ENCODE measurements at regions not wholly inside any gene's neighbourhood (a gene's known extent, or its start where the extent isn't known, plus 50 kb on each side); places are given as distances from the start of the nearest gene placed in this dataset.

DNA sequence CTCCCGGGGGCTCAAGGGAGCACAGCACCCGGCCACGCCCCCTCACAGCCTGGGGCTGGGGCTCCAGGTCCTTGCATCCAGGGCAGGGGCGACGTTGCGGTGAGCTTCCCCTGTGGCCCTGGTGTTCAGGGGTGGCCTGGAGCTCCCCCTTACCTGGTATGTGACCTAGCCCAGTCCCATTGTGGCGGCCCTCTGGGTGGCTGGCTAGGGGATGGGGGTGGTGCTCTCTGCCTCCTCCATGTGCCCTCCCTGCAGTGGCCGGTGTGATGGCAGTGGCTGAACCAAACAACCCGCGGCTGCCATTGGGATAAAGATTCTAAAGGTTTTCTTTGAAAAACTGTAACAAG lies 288.3 kb downstream of the RDH14 start:
- Histone ChIP-seq H3K79me2 (ENCODE audit: insufficient read depth, low read length) (no peaks in the 10 kb centered on the region), H3K27me3 (ENCODE audit: insufficient read depth, low read length) (no peaks in the 10 kb centered on the region), H3K4ac (ENCODE audit: low read depth, low read length) (no peak overlapping the region), H2BK120ac (ENCODE audit: low read depth, low read length, poor library complexity, severe bottlenecking) (no peak overlapping the region), H2BK20ac (ENCODE audit: low read depth, low read length, poor library complexity, severe bottlenecking) (no peak overlapping the region), H4K20me1 (ENCODE audit: control insufficient read depth, insufficient read depth, insufficient read length) (no peaks in the 10 kb centered on the region), H2AK5ac (ENCODE audit: insufficient read length, low read length) (no peak overlapping the region), H3K23me2 (ENCODE audit: insufficient read length, low read depth, low read length, poor library complexity, severe bottlenecking) (no peaks in the 10 kb centered on the region), H3K9me3 (ENCODE audit: control insufficient read depth, low read depth, low read length) (no peaks in the 10 kb centered on the region), H3T11ph (ENCODE audit: low read length) (no peak overlapping the region), H3K4me2 (ENCODE audit: insufficient read depth, insufficient read length, low read length) (no peak overlapping the region), H3K4me1 (ENCODE audit: insufficient read depth, low read length) (no peaks in the 10 kb centered on the region), H3K56ac (ENCODE audit: insufficient read length, low read depth, low read length) (no peak overlapping the region), H4K8ac (replicated peaks; ENCODE audit: insufficient read length, low read depth, low read length) (no peak overlapping the region), H2BK12ac (ENCODE audit: insufficient read length, low read depth, low read length) (no peak overlapping the region), H3K18ac (ENCODE audit: insufficient read length, low read depth, low read length) (no peak overlapping the region), H3K14ac (ENCODE audit: insufficient read depth, low read length) (no peak overlapping the region), H2AFZ (ENCODE audit: low read length) (no peak overlapping the region), H4K5ac (ENCODE audit: insufficient read length, low read depth, low read length) (no peak overlapping the region), H3K27ac (ENCODE audit: insufficient read length, low read depth, low read length) (no peak overlapping the region), H4K91ac (ENCODE audit: insufficient read length, low read depth, low read length) (no peak overlapping the region), H2BK15ac (ENCODE audit: low read depth, low read length) (no peak overlapping the region), H2BK5ac (ENCODE audit: insufficient read length, low read length) (no peak overlapping the region), H3K79me1 (ENCODE audit: insufficient read depth, low read depth, low read length, poor library complexity, severe bottlenecking) (no peaks in the 10 kb centered on the region), H3K9ac (ENCODE audit: extremely low read depth, insufficient read length, low read length) (no peak overlapping the region), H3K23ac (ENCODE audit: insufficient read length, low read depth, low read length) (no peak overlapping the region)
- peaks cover 0 to 6% of the 10 kb centered on the region in 2 experiments; a peak in 3 of 5 replicates for H3K9me3 Mint-ChIP-seq
- no peaks in the 10 kb centered on the region for H3K36me3 Mint-ChIP-seq (ENCODE audit: insufficient read depth in 1 of 3, low read depth in 3 of 3)
- no peak for DNase-seq
- no peaks in the 10 kb centered on the region for H3K4me1 Mint-ChIP-seq
- H3K27ac Mint-ChIP-seq = no peak overlapping the region
- no peak overlapping the region for H3K4me3 Mint-ChIP-seq
- no CpG with 5 or more reads among the region's 10 CpGs for WGBS (ENCODE audit: extremely low coverage, insufficient read length, low lambda C conversion rate)
- no peaks in the 10 kb centered on the region for H3K27me3 Mint-ChIP-seq (ENCODE audit: low read depth)
- TF ChIP-seq, protein P1, sequence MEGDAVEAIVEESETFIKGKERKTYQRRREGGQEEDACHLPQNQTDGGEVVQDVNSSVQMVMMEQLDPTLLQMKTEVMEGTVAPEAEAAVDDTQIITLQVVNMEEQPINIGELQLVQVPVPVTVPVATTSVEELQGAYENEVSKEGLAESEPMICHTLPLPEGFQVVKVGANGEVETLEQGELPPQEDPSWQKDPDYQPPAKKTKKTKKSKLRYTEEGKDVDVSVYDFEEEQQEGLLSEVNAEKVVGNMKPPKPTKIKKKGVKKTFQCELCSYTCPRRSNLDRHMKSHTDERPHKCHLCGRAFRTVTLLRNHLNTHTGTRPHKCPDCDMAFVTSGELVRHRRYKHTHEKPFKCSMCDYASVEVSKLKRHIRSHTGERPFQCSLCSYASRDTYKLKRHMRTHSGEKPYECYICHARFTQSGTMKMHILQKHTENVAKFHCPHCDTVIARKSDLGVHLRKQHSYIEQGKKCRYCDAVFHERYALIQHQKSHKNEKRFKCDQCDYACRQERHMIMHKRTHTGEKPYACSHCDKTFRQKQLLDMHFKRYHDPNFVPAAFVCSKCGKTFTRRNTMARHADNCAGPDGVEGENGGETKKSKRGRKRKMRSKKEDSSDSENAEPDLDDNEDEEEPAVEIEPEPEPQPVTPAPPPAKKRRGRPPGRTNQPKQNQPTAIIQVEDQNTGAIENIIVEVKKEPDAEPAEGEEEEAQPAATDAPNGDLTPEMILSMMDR (conservative IDR thresholded peaks at IDR 0.05) = no peak
